ENCODE measurements at regions not wholly inside any gene's neighbourhood (a gene's known extent, or its start where the extent isn't known, plus 50 kb on each side); places are given as distances from the start of the nearest gene placed in this dataset.

DNA sequence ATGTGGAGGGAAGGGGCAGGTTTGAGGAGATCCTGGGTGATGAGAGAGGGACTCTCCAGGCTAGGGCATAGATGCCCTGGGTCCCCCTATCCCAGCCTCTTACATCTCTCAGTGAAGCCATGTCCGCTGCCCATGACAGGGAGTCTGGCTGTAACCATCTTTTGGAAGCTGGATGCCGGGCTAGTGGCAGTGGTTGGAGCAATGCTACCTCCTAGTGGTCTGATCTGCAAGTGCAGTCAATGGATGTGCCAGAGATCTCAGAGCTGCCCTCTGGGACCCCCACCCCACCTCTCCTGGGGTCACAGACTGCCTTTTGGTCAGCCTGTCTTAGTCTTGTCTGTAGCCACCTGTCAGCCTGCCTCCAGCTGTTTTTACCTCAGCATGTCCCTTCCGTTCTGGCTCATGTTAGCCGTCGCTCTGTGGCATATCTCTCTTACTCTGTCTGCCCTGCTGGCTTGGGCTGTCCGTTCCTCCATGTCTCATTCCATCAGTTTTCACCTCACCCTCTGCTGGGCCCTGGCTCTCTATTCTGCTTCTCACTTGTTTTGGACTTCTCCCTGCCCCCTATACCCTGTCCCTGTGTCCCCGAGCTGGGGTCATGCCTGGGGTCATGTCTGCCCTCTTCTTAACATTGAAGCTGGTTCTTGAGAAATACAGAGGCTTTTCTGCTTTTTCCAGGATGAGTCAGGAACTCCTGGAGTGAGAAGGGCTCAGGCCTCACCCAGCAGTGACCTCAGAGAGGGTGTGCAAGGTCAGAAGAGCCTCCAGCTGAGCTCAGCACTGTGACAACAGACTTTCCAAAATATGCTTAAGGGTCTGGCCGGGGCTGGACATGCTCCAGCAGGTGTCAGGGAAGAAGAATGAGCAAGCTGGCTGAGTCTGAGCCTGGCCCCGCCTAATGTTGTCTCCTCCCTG, 52.0 kb upstream of the THY1 start:
- DNase-seq (ENCODE audit: low read depth): peak; percentile 84

DNA sequence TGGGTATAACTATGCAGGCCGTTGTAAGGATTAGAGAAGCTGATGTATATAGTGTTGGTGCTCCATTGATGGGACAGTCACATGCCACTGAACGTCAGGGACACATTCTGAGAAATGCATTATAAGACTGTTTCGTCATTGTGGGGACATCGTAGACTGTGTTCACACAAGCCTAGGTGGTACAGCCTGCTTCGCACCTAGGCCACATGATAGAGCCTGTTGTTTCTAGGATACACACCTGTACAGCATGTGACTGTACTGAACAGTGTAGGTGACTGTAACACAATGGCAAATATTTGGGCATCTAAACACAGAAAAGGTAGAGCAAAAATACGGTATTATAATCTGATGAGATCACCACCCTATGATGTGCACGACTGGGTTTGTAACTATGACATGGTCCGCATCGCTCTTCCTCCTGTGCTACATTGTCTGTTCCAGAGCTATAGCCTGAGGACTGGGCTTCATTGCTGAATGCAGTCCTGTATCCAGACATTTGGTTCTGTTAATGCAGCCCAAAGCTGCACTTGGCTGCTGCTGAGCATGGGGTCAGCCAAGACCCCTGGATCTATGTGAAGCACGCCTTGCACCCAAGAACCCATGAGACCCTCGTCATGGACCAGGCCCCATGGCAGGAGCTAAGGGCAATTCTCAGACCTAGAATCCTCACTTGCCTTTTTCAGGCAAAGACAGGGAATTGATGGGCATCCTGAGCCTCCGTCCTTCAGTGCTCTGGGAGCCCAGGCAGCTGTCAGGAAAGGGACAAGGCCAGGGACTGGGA, 51.1 kb upstream of the THY1 start:
- no peak for DNase-seq (ENCODE audit: low read depth)

DNA sequence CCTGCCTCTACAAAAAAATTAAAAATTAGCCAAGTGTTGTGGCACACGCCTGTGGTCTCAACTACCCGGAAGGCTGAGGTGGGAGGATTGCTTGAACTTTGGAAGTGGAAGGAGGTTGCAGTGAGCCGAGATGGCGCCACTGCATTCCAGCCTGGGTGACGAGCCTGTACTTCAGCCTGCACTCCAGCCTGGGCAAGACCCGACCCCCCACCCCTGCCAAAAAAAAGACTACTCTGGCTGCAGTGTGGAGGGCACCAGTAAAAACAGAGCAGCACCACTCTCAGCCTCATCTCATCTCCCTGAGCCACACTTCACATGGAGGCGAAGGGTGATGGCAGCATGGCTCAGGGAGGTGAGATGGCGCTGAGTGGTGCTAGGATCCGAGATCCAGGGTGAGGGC, 50.3 kb upstream of the THY1 start:
- no peak for DNase-seq (ENCODE audit: low read depth)

DNA sequence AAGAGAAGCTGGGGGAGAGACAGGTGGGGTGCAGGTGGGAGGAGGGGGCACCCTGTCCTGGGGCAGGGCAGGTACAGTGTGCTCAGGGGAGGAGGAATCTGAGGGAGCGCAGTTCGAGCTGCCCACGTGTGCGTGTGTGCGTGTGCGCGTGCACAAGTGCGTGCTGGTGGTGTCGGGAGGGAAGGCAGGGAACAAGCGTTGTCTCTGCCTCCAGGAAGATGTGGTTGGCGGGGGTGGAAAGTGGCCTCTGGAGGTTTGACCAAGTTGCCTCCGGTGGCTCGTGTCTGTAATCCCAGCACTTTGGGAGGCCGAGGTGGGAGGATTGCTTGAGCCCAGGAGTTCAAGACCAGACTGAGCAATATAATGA, 49.9 kb upstream of the THY1 start:
- DNase-seq (ENCODE audit: low read depth): no peak
